ENCODE measurements at regions not wholly inside any gene's neighbourhood (a gene's known extent, or its start where the extent isn't known, plus 50 kb on each side); places are given as distances from the start of the nearest gene placed in this dataset.

DNA sequence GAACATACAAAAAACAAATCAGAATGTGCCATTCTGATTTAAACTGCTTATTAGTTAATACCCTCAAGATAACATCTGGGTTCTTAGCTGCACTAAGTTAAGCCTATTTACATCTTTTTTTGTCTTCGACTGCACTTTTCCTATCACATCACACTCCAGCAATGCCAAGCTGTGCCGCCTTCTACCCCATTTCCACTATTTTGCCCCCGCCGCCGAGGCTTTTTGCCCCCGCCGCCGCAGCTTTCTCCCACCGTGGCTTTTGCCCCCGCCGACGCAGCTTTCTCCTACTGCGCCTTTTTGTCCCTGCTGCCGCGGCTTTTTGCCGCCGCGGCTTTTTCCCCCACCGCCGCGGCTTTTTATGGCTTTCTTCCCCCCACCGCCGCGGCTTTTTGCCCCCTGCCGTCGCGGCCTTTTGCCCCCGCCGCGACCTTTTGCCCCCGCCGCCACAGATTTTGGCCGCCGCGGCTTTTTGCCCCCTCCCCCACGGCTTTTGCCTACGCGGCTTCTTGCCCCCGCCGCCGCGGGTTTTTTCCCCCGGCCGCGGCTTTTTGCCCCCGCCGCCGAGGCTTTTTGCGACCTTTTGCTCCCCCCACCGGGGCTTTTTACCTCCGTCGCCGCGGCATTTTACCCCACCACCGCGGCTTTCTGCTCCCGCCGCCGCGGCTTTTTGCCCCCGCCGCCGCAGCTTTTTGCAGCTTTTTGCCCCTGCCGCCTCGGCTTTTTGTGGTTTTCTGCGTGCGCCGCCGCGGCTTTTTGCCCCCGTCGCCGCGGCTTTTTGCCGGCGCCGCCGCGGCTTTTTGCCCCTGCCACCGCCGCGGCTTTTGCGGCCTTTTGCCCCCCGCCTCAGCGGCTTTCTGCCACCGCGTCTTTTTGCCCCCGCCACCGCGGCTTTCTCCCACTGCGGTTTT, 331.4 kb upstream of the WSB1 start:
- TF ChIP-seq, protein P1, sequence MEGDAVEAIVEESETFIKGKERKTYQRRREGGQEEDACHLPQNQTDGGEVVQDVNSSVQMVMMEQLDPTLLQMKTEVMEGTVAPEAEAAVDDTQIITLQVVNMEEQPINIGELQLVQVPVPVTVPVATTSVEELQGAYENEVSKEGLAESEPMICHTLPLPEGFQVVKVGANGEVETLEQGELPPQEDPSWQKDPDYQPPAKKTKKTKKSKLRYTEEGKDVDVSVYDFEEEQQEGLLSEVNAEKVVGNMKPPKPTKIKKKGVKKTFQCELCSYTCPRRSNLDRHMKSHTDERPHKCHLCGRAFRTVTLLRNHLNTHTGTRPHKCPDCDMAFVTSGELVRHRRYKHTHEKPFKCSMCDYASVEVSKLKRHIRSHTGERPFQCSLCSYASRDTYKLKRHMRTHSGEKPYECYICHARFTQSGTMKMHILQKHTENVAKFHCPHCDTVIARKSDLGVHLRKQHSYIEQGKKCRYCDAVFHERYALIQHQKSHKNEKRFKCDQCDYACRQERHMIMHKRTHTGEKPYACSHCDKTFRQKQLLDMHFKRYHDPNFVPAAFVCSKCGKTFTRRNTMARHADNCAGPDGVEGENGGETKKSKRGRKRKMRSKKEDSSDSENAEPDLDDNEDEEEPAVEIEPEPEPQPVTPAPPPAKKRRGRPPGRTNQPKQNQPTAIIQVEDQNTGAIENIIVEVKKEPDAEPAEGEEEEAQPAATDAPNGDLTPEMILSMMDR (conservative IDR thresholded peaks at IDR 0.05; ENCODE audit: low read length): no peak
- no peak for TF ChIP-seq EZH2phosphoT487 (IDR thresholded peaks at IDR 0.05; ENCODE audit: borderline replicate concordance)
